KG1 (cell line): ENCODE measurements at regions not wholly inside any gene's neighbourhood (a gene's known extent, or its start where the extent isn't known, plus 50 kb on each side); places are given as distances from the start of the nearest gene placed in this dataset.
A peak's percentile ranks its signal among the peaks of the same experiment; 100 is the strongest.

Experiments
- DNase-seq: peaks from one replicate; lab custom pipeline; 2025; lab: John Stamatoyannopoulos, UW

DNA sequence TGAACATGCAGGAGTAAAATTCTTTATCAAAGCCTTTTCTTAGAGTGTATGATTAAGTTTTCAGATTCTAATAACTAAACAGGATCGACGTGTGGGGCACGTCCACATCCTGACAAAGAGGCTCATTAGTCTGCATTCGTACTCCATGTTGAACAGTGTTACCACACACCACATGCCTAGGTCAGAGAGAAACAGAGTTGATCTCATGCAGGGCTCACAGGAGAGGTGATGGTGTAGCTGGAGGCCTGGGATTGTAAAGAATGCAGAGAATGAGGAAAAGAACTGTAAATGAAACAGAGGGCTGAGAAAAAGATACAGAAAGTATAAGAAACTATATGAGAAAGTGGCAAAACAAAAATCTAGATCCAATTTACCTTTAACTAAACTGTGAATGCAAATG lies 632.5 kb downstream of the BCL11A start:
- DNase-seq = no peak

DNA sequence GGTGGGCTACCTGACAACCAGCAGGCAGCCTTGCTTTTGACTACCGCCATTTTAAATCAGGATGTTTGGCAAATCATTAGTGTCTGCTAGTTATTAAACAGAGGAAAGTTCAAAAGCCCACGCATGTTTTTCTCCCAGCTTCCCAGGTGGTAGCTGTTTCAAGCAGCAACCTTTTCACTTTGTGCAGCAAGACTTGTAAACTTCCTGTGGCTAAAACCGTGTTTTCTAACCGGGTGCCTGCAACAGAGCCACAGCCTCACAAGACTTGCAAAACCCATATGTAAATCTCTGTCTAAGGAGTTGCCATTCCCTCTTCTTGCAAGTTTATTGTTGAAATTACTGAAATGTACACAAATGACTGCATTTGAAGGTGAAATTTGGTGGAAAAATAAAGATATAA lies 633.1 kb downstream of the BCL11A start:
- DNase-seq = no peak

GRCh38 chr2:59919579-59919978 lies 633.9 kb downstream of the BCL11A start:
- DNase-seq = no peak

- no peak for DNase-seq
Measured at GRCh38 chr2:59912042-59912441, 641.4 kb downstream of the BCL11A start.

- no peak for DNase-seq
Measured at GRCh38 chr2:59910166-59910565, 643.3 kb downstream of the BCL11A start.

GRCh38 chr2:59909147-59909546 lies 644.3 kb downstream of the BCL11A start:
- DNase-seq = no peak

DNA sequence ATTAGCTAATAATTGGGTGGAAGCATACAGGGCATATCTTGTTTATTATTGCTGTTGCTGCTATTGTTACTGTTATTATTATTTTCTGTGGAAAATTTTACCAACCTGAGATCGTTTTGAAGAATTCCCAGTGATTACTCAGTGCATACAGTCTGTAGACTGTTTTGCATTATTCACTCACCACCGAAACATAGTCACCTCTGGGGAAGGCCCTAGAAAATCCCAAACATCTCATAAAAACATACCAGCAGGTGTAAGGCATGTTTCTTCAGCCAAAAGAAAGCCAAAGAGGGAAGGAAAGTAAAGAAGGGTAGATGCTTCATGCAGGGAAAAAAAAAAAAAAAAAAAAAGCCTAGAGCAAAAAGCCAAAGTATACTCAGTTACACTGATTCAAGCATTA lies 647.7 kb downstream of the BCL11A start:
- no peak for DNase-seq

- no peak for DNase-seq
Measured at GRCh38 chr2:59903994-59904544, 649.4 kb downstream of the BCL11A start.

- DNase-seq = no peak
Measured at GRCh38 chr2:59900728-59901452, 652.6 kb downstream of the BCL11A start.

GRCh38 chr2:59899692-59900091 lies 653.8 kb downstream of the BCL11A start:
- DNase-seq = no peak

GRCh38 chr2:59896499-59897245 lies 656.8 kb downstream of the BCL11A start:
- no peak for DNase-seq

GRCh38 chr2:59893612-59894011 lies 659.8 kb downstream of the BCL11A start:
- DNase-seq = no peak

DNA sequence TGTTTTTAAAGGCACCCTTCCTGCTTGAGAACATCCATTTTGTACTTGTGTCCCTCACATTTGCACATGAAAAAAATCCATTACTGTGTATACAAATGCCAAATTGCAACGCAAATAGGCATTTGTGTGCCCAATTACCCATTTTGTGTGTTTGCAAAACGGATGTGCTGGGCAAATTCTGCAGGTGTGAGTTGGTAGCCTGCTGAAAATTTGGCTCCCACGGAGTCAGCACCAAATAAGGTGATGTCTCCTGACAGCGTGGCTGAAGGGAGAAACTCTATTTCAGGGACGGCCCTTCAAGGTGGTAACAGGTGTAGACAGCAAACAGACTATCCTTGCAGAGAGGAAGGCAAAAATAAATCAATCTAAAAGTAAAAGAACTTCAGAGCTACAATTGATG lies 661.1 kb downstream of the BCL11A start:
- no peak for DNase-seq

GRCh38 chr2:59889305-59889704 lies 664.1 kb downstream of the BCL11A start:
- no peak for DNase-seq

DNA sequence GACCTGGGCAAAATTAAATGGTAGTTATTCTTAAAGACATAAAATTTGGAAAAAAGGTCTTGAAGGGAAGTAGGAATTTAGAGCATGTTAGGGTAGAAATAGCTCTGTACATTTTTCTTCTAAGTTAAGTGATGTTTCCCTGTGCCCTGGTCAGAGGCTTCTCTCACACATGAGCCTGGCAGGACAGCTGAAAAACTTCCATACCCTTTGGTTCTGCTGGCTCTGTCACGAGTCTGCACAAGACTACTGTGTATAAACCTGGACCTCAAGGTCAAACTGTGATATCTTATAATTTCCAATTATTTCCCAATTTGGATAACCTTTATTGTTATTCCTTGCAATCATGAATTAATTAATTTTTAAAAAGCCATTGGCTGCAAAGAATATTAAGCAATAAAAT lies 664.7 kb downstream of the BCL11A start:
- DNase-seq = no peak

DNA sequence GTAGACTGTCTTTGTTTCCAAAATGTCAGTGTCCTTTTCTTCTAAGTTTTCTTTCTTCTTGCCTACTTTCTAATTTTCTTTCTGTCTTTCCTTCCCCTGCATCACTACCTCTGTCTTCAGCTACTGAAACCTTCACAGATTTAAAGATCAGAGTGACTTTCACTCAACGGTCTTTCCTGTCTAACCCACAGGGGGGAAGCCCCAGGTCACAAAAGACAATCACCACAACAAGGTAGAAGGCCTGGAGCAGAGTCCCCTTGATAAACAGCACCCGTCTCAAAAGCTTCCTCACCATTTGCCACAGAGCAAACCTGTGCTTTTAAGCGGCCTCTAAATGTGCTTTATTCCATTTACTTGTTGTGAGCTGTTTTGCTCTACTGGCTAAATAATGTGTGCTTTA lies 665.4 kb downstream of the BCL11A start:
- peak; percentile 19 for DNase-seq

DNA sequence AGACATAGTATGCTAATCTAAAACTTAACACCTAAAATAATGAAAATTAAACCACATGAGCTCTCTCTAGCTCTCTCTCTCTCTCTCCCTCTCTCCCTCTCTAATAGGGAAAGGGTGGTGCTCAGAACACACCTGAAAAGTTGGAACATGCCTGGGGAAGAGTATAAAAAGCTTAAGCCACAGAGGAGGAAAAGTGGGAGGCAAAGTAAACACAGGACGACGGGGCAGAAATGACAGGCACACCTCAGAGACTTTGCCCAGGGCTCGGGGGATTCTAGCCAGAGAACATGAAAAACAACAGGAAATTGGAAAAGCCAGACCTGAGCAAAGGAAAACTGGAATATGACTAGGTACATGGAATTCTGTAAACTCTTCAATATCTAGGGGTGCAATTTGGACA lies 666.1 kb downstream of the BCL11A start:
- DNase-seq = no peak

- no peak for DNase-seq
Measured at GRCh38 chr2:59886759-59887158, 666.7 kb downstream of the BCL11A start.

GRCh38 chr2:59885541-59885940 lies 667.9 kb downstream of the BCL11A start:
- DNase-seq = no peak

DNA sequence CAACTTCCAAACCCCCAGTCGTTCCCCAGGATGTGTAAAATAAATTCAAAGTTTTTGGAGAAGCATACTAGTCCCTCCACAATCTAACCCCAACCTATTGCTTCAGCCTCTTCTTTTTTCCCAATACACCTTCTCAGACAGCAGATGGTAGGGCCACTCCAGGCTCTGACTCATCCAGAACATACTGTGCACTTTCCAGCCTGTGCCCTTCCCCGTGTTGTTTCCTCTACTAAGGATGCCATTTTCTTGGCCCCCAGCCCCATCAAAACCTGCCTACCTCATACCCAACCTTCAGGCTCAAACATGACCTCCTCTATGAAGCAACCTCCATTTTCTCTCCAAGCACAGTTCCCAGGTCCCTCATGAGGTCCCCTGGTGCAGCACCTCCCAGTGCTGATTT lies 669.3 kb downstream of the BCL11A start:
- DNase-seq = no peak

DNA sequence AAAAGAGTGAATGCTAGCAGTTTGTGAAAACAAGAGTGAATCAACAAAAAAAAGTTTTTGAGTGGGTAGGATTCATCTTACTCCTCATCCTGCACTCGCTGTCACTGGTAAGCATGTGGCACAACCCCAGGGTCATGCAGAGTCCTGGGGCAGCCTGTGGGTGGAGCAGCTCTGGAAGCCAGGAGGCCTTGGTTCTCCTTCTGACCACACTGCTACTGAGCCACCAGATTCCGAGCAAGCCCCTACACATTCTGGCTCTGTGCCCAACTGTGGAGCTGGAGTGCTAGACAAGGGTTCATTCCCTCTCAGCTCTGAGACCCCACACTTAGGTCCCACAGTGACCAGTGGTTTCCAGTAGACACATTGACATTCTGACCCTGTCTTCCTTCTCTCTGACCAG lies 670.6 kb downstream of the BCL11A start:
- DNase-seq = no peak

- no peak for DNase-seq
Measured at GRCh38 chr2:59882279-59882678, 671.2 kb downstream of the BCL11A start.

DNA sequence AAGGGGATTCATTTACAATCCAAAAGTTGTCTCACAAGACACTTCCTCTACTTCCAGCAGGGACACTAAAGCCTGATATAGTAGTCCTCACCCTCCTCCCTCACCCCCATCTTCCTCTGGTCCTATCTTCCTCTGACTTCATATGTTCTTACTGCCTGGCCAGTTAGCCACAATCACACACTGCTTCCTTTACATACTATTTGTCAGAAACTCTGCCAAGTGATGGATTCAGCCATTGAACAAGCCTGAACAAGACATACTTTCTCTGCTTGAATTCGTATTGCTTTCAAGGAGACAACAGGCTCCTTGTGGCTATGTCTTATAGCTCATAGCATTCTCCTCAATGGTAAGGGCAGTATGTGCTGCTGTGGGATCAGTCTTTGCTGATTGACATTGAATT lies 672.2 kb downstream of the BCL11A start:
- DNase-seq = no peak
